ENCODE measurements at regions not wholly inside any gene's neighbourhood (a gene's known extent, or its start where the extent isn't known, plus 50 kb on each side); places are given as distances from the start of the nearest gene placed in this dataset.

- TF ChIP-seq CTCF (conservative IDR thresholded peaks at IDR 0.05) (no peak), EZH2 (IDR thresholded peaks at IDR 0.05; ENCODE audit: low read depth) (no peak)
These were observed 314.1 kb upstream of the KIF2A start for GRCh38 chr5:61991866-61992265.
